ENCODE measurements at regions not wholly inside any gene's neighbourhood (a gene's known extent, or its start where the extent isn't known, plus 50 kb on each side); places are given as distances from the start of the nearest gene placed in this dataset.

- TF ChIP-seq CTCF (conservative IDR thresholded peaks at IDR 0.05; ENCODE audit: low read length) (no peak), EZH2phosphoT487 (IDR thresholded peaks at IDR 0.05; ENCODE audit: borderline replicate concordance) (no peak)
Measured at GRCh38 chr3:154901278-154901677, 178.8 kb upstream of the MME start.
